Sciatic nerve (tissue), 2 donors: ENCODE measurements at regions not wholly inside any gene's neighbourhood (a gene's known extent, or its start where the extent isn't known, plus 50 kb on each side); places are given as distances from the start of the nearest gene placed in this dataset.
"Not testable (repeated sequence)": the region's sequence is repeated elsewhere in the genome, so short reads cannot be mapped to it uniquely, and the experiment has no call there.

Source experiments
- ATAC-seq: fragments of 200-7000 bp; cut with Tn5 transposase; one replicate; pipeline ENCODE4 v1.9.1; 2020; ENCODE audit warnings: mild to moderate bottlenecking, moderate library complexity
- DNase-seq: peaks from one replicate; pipeline ENCODE4 v3.0.0-alpha.2; 2020; ENCODE audit warnings: low spot score
- intact Hi-C: fragments of 100-400 bp; cut with DNase I; formaldehyde crosslinking; loops from one replicate; pipeline ENCODE4 v1.14.2; 2022
- donor health status: DM: no; HTN: no; CAD: no.
- donor health status: DM: no; HTN: no; CAD: no.

GRCh38 chr12:5341086-5341485 lies 90.8 kb upstream of the NTF3 start:
- not testable (repeated sequence) for ATAC-seq

GRCh38 chr12:5343711-5344110 lies 88.2 kb upstream of the NTF3 start:
- no peak for ATAC-seq
- no peak for DNase-seq
- intact Hi-C loops = no loop called here

More at GRCh38 chr12:5341086-5341485, 90.8 kb upstream of the NTF3 start:
- intact Hi-C loops, DNase-seq: not testable (repeated sequence)

GRCh38 chr12:5344131-5344530 lies 87.8 kb upstream of the NTF3 start:
- ATAC-seq = no peak
- no peak for DNase-seq
- intact Hi-C loops = no loop called here

- intact Hi-C loops = no loop called here
- ATAC-seq (no peak), DNase-seq (no peak)
Measured at GRCh38 chr12:5345534-5345933, 86.4 kb upstream of the NTF3 start.

- DNase-seq (no peak), ATAC-seq (no peak)
- intact Hi-C loops = no loop called here
Measured at GRCh38 chr12:5348057-5348456, 83.9 kb upstream of the NTF3 start.

GRCh38 chr12:5348491-5348890 lies 83.4 kb upstream of the NTF3 start:
- no peak for DNase-seq
- intact Hi-C loops = no loop called here
- ATAC-seq = no peak

GRCh38 chr12:5364036-5364770 lies 67.7 kb upstream of the NTF3 start:
- ATAC-seq (no peak), DNase-seq (no peak)
- intact Hi-C loops = no loop called here

- DNase-seq = no peak
- intact Hi-C loops = no loop called here
- no peak for ATAC-seq
Measured at GRCh38 chr12:5369298-5369697, 62.6 kb upstream of the NTF3 start.

GRCh38 chr12:5371631-5372030 lies 60.3 kb upstream of the NTF3 start:
- intact Hi-C loops = no loop called here
- DNase-seq (no peak), ATAC-seq (no peak)

- DNase-seq (no peak), ATAC-seq (no peak)
- intact Hi-C loops = no loop called here
Measured at GRCh38 chr12:5374713-5375112, 57.2 kb upstream of the NTF3 start.

- no peak for ATAC-seq
- DNase-seq = no peak
- intact Hi-C loops = no loop called here
Measured at GRCh38 chr12:5375547-5376295, 56.2 kb upstream of the NTF3 start.

GRCh38 chr12:5376591-5377207 lies 55.2 kb upstream of the NTF3 start:
- intact Hi-C loops = no loop called here
- DNase-seq (no peak), ATAC-seq (no peak)

- intact Hi-C loops = no loop called here
- DNase-seq (no peak), ATAC-seq (no peak)
Measured at GRCh38 chr12:5377997-5378592, 53.8 kb upstream of the NTF3 start.

GRCh38 chr12:5379749-5380496 lies 52.0 kb upstream of the NTF3 start:
- DNase-seq (no peak), ATAC-seq (no peak)
- intact Hi-C loops = no loop called here
